Right renal cortex interstitium (tissue), 3 donors: ENCODE measurements at regions not wholly inside any gene's neighbourhood (a gene's known extent, or its start where the extent isn't known, plus 50 kb on each side); places are given as distances from the start of the nearest gene placed in this dataset.
"Not testable (repeated sequence)": the region's sequence is repeated elsewhere in the genome, so short reads cannot be mapped to it uniquely, and the experiment has no call there.

Experiments
- DNase-seq, 3 donors: peaks; one replicate each; pipeline ENCODE4 v3.0.0-alpha.2; 2013; ENCODE audit warnings: low read depth in 3 of 3, low spot score in 2 of 3

DNA sequence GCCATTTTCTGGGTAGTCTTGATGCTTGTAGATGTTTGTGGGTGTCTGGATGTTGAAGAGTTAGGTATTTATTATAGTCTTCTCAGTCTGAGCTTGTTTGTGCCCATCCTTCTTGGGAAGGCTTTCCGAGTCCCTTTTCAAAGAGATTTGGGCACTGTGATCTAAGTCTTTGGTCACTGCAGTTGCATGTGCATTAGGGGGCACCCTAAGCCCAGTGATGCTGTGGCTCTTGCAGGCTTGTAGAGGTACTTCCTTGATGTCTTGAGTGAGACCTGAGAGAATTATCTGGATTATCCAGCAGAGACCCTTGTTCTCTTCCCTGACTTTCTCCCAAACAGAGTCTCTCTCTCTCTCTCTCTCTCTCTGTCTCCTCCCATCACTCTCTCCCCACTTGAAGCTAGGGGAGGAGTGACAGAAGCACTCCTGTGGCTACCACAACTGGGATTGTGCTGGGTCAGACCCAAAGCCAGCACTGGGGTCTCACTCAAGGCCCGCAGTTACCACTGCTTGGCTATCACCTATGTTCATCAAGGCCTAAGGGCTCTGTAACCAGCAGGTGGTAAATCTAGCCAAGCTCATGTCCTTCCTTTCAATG is 68.5 kb downstream of the TMCO5A start:
- DNase-seq = no peak

DNA sequence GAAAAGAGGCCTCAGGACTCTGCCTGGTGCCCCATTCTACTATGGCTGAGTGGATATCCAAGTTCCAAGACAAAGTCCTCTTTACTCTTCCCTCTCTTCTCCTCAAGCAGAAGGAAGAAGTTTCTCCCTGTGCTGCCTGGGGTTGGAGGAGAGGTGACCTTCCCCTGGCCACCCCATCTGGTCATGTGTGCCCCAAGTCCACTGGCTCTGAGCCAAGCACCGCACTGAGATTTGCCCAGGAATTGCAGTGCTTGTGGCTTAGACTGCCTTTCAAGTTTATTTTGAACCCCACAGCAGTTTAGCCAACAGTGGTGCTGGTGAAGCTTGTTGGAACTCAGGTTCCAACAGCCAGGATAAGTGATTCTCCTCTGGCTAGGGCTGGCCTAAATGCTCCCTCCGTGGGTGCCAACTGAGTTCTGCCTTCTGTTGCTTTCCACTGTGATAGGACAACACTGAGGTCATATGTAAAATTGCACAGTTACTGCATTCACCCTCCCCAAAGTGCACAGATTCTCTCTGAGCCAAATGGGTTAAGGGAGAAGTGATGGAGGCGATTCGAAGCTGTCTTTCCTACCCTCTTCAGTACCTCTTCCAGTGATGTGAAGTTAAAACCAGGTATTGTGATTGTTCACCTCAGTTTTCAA is 69.9 kb downstream of the TMCO5A start:
- no peak for DNase-seq

DNA sequence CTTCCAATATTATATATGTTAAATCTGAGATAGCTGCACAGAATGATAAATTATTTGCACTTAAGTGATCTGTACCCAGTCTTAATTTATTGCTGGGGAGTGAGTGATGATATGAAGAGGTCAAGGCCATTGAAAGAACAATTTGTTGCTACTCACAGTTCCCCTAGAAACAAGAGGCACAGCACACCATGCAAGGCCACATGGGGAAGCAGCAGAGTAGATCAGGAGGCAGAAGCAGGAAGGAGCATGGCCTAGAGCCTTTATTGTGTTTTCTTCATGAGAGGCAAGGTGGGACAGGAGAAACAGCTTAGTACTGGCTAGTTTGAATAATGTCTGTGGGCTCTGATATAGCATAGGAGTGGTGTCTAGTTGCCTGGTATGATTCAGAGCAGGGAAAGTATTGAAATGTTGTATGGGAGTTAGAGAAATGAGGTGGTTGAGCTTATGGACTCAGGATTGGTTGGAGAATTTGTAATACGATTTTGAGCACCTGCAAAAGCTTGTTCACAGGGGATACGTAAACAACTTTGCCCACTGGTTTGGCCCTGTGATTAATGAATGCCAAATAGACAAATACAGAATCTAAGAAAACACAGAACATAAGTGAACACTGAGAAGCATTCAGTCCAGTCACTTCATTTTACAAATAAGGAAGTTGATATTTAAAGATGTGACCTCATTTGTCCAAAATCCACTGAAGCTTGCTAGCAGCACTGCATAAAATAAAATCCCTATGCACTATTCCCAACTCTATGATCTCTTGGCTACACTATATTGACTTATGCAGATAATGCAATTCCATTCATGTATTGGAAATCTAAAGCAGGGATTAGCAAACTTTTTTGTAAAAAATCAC is 71.7 kb downstream of the TMCO5A start:
- no peak for DNase-seq

DNA sequence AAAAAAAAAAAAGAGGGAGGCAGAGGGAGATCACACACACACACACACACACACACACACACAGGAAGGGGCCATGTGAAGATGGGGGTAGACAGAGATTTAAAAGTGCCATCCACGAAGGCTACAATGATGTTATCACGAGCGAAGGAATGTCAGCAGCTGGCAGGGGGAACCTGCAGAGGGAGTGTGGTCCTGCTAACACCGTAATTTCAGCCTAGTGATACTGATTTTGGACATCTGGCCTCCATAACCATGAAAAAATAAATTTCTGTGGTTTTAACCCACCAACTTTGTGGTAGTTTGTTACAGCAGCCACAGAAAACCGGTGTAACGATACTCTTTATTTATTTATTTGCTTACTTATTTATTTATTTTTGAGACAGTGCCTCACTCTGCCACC is 76.0 kb downstream of the TMCO5A start:
- DNase-seq = no peak

DNA sequence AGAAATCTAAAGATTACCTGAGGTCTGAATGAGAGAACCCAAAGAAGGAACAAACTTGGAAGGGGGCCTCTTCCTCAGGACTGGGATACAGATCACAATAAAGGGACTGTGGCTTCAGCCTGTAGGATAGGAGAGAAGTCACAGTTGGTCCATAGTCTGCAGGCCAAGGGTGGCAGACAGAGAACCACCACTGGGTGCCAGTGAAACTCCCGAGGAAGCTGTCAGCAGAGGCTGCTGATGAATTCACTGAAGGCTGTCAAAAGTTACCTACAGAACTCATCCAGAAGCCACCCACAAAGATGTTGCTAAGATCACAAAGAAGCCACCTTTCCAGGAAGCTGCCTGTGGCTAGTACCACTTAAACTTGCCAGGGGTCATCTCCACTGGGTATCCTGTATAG is 78.5 kb downstream of the TMCO5A start:
- no peak for DNase-seq

DNA sequence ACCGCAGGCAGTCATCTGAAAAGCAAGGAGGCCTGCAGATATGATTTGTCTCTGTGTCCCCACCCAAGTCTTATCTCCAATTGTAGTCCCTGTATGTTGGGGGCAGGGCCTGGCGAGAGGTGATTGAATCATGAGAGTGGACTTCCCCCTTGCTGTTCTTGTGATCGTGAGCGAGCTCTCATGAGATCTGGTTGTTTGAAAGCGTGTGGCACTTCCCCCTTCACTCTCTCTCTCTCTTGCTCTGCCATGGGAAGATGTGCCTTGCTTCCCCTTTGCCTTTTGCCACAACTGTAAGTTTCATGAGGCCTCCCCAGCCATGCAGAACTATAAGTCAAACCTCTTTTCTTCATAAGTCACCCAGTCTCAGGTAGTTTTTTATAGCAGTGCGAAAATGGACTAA is 83.3 kb downstream of the TMCO5A start:
- DNase-seq = no peak

DNA sequence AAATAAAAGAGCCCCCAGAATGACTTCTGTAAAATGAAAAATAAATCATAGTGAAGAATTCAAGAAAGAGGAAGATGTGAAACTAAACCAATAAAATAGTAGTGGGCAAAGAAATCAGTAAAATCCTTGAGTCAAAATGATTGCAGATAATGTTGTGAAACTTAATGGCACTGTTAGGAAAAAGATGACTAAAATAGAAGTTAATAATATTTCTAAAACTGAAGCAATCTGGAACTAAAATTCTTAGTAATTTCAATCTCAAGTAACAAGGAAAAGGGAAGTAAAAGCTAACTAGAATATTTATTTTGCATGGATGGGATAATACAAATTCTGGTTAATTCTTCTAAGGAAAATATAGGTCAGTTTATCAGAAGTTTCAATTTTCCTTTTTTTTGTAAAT is 84.6 kb downstream of the TMCO5A start:
- no peak for DNase-seq

DNA sequence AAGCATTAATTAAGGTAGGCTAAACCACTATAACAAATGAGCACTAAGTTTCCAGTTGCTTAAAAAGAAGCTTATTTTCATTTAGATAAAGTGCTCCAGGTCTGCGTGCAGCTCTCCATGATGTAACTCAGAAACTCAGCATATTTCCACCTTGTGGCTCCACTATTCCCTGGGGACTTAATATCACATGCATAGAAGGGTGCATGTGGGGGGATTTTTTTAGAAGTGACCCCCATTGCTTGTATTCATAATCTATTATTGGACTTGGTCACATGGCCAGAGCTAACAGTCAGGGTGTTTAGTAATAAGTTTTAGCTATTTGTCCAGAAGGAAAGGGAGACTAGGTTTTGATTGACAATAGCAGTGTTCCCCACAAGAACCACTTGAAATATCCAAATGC is 86.8 kb downstream of the TMCO5A start:
- no peak for DNase-seq

DNA sequence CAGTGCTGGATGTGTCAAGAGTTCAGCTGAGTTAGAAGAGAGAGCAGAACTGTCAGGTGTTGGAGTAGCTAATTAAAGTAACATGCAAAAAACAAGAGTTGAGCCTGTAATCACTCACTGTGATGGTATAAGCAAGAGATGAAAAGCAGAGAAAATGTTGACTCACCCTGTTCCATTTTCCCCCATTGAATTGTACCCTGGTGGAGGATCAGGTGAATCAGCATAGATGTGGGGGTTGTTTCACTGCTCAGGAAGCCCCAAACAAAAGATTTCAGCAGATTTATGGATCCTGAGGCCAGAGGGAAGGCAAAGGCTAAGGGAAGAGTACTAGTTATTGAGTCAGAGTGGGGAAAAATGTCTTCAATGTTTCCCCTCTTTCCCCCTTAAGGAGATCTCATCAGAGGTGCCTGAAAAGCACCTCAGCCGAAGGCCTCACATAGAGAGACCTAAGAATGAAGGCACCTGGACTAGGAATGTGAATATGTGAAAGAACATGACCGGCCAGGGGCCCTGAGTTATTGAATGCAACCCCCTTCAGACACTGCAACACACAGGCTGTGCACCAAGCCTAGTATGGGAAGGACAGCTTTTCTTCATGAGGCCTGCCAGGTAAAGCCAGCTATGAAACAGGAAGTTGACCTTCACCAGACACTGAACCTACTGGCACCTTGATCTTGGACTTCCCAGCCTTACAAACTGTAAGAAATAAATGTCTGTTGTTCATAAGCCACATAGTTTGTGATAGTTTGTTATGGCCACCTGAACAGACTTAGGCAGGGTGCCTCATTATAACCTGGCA is 90.1 kb downstream of the TMCO5A start:
- no peak for DNase-seq

DNA sequence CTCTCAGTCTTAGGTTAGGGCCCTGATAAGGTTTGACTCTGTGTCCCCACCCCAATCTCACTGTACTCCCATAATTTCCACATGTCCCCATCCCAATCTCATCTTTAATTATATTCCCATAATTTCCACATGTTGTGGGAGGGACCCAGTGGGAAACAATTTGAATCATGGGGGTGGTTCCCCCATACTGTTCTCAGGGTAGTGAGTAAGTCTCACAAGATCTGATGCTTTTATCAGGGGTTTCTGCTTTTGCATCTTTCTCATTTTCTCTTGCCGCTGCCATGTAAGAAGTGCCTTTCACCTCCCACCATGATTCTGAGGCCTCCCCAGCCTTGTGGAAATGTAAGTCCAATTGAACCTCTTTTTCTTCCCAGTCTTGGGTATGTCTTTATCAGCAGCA is 91.2 kb downstream of the TMCO5A start:
- DNase-seq = not testable (repeated sequence)

DNA sequence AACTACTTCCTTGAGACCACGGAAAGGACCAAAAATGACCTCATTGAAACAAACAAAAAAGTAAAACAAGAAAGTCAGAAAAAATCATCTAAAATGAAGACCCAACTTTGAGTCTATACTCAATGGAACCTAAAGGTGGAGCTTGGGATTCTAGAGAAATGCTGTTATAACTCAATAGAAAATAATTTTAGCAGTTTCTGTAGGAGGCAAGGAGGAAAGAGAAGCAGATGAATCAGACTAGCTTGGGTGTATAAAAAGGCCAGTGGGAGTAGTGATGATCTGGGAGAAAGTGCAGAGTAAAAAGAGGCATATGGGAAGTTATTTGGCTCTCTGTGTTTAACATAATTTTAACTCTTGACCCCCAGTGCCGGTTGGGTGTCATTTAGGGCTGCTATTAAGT is 94.4 kb downstream of the TMCO5A start:
- no peak for DNase-seq

DNA sequence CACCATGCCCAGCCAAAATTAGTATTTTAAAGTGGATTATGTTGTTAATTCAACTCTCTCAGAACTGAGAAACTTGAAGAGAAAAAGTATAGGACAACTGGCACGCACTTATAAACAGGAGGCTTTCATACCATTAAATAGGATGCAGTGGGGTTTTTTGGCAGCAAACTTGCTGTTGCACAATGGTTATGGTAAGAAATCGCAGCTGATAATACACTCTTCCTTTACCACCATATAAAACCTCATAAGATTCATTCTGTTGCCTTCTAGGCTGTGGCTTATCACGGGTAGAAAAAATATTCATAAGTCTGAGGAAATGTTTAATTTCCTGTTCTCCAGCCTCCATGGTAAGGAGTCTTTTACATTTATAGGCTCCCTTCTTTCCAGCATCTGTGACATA is 95.3 kb downstream of the TMCO5A start:
- no peak for DNase-seq

DNA sequence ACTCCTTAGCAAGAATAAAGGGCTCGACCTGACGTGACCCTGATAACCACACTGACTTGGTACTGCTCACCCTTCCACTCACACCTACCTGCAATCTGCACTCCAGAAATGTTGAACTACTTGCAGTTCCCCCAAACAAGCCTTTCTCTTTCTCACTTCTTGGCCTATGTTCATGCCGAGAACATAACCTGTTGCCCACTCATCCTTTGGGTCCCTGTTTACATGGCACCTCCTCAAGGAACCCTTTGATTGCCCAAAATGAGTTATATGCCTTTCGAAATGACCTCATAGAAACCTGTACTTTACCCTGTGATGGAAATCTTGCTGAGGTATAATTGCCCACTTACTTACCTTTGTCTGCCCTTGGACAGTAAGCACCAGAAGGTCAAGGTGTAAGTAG is 96.2 kb downstream of the TMCO5A start:
- no peak for DNase-seq

DNA sequence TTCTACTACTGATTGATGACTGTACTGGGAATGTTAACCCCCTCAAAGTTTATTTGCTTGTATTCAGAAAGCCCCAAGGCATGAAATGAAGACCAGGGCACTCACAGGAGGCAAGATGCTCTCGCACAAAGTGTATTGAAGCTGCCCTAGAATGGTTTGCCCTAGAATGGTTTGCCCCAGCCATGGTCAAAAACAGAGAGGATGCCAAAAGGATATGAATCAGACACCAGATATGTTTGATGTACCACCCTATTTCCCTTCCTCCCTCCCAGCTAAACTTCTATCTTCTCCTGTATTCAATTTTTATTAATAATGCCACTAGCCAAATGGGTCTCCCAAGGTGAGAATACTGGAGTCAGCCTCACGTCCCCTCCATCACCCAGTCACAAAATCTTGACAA is 101.3 kb downstream of the TMCO5A start:
- DNase-seq = no peak

DNA sequence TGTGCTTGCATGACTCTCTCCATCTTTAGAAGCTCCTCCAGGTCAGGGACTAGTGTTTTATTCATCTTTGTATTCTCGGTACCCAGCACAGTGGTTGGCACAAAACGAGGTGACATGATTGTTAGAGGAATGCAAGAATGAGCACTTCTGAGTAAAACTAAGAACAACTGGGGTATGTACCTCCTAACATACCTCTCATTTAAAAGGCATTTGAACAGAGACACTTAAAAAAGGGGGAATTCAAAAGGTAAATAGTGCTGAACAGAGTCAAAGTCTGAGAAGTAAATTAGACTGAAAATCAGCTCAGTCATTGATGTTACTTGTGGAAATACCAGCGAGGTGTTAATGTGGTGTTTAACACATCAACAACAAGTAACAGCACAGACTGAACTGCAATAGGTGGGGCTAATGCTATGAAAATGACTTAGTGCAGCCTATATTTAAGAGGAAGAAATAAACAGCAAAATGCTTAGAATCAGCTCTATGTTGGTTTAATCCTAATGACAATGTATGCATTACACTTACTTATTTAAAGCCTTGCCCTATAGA is 102.4 kb downstream of the TMCO5A start:
- DNase-seq = no peak

DNA sequence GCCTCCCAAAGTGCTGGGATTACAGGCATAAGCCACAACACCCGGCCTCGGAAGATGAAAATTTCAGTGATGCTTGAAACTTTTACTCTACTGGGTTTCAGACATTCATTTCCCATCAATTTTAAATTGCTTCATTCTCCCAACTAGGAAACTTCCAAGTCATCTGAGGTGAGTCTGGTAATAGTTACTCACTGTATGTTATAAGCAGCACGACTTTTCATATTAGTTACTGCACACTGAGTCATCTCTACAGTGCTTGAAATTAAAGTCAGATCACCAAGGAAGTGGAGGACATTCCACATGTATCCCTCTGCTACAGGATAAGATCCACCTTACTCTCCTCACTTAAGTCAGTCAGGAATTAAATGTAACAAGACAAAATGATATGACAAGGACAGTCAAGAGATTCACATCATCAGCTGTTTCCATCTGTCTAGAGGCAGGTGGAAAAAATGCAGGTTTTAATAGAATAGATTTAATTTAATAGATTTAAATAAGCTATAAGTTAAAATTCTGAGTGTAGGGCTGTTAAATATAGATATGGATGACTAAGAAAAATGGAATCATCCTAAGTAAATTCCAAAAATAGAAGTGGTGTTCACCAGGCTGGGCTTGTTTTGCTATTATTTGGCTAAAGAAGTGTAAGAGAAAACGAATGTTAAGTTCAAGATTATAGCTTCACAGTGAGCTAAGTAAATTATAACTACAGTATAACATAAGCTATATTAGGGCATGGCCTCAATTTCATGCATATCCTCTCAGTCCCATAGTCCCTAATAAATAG is 104.4 kb downstream of the TMCO5A start:
- DNase-seq = no peak

DNA sequence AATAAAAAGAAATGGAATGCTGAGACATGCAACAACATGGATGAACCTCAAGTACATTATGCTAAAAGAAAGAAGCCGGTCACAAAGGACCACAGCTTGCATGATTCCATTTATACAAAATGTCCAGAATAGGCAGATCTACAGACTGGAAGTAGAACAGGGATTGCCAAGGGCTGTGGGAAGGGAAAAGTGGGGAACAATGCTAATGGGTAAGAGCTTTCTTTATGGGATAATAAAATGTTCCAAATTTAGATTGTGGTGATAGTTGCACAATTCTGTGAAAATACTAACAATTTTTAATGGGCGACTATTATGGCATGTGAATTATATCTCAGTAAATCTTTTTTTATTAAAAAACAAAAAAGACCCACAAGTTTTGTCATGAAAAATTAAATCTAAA is 106.2 kb downstream of the TMCO5A start:
- DNase-seq = no peak

DNA sequence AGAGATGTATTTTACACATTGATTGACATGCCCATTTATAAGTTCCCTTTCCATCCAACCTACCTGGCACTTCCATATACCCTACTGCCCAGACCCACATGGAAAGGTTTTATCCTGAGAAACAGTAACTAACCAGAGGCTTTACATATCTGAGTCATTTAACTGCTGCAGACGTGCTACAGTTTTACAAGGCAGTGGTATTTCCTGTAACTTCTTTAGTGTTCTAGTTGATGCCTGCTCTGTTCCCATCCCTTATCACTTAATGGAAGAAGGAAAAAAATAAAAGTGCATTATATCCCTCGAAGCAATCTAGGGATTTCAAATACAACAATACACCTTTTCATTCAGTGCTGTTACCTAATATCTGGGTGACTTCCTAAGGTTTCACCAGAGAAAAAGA is 107.1 kb downstream of the TMCO5A start:
- no peak for DNase-seq

DNA sequence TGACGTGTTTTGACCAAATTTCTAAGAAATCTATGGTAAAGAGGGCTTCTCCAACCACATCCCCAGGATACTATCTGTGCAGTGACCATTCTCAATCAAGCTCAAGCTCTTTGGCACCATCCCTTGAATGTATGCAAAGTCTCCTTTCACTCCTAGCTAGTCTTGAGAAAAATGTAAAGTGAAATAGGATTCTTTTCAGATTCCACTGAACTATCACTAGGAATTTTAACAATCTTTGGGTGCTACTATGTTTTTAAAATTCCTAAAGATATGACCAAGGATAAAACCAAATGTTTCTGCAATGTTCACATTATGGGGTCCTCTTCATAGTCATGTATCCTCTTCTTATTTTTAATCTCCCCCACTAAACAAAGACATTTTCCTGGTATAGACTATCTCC is 107.8 kb downstream of the TMCO5A start:
- DNase-seq = no peak
